Esophagus squamous epithelium (tissue), 4 donors: ENCODE measurements at regions not wholly inside any gene's neighbourhood (a gene's known extent, or its start where the extent isn't known, plus 50 kb on each side); places are given as distances from the start of the nearest gene placed in this dataset.

Source experiments
- POLR2A ChIP-seq, 4 donors: fragments of 450-650 bp; IDR thresholded peaks; one replicate each; pipeline ENCODE4 v1.6.1; 2017; ENCODE audit warnings: antibody characterized with exemption in 4 of 4, mild to moderate bottlenecking in 4 of 4, moderate library complexity in 3 of 4
- TF ChIP-seq, protein P1 (sequence below), 6 experiments: fragments of 450-650 bp in 4 of 6; fragments of 200-600 bp in 2 of 6; sonication (generic) in 2 of 6; IDR thresholded peaks; one replicate each; pipeline ENCODE4 v1.5.1; 2016 to 2019; ENCODE audit warnings: antibody characterized with exemption in 6 of 6, mild to moderate bottlenecking in 4 of 6, moderate library complexity in 4 of 6

DNA sequence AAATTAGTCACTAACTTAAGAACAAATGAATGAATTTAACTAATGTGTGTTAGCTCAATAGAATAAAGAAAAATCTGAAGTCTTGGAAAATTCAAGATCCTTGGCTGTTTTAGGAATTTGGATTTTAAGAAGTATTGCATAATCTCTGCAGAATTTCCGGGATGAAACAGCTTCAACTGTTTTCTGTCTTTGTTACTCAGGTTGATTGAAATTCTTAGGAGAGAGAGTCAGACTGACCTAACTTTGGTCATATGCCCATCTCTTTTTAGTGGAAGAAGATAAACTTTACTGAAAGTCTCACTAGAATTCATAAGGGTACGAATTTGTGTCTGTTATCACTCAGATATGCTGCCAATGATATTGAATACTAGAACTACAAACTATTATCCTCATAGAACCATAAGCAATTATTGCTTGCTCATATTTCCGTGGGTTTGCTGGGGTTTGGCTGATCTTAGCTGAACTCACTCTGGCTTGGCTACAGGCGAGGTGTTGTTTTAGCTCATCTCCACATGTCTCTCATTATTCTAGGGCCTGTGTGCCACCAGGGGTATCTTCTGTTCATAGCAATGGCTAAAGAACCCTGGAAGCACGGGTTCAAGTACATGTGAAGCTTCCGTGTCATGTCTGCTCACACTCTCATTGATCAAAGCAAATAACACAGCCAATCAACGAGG, 257.4 kb upstream of the NOVA1 start:
- TF ChIP-seq, protein P1, sequence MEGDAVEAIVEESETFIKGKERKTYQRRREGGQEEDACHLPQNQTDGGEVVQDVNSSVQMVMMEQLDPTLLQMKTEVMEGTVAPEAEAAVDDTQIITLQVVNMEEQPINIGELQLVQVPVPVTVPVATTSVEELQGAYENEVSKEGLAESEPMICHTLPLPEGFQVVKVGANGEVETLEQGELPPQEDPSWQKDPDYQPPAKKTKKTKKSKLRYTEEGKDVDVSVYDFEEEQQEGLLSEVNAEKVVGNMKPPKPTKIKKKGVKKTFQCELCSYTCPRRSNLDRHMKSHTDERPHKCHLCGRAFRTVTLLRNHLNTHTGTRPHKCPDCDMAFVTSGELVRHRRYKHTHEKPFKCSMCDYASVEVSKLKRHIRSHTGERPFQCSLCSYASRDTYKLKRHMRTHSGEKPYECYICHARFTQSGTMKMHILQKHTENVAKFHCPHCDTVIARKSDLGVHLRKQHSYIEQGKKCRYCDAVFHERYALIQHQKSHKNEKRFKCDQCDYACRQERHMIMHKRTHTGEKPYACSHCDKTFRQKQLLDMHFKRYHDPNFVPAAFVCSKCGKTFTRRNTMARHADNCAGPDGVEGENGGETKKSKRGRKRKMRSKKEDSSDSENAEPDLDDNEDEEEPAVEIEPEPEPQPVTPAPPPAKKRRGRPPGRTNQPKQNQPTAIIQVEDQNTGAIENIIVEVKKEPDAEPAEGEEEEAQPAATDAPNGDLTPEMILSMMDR (IDR thresholded peaks at IDR 0.05) = no peak
- no peak for TF ChIP-seq POLR2A (IDR thresholded peaks at IDR 0.05)
